AG09319 (cell line): ENCODE measurements at regions not wholly inside any gene's neighbourhood (a gene's known extent, or its start where the extent isn't known, plus 50 kb on each side); places are given as distances from the start of the nearest gene placed in this dataset.
"Not testable (repeated sequence)": the region's sequence is repeated elsewhere in the genome, so short reads cannot be mapped to it uniquely, and the experiment has no call there.

Source experiments
- DNase-seq: peaks from one replicate; pipeline ENCODE4 v3.0.0-alpha.2; 2010; ENCODE audit warnings: low read depth; ENCODE audit errors: extremely low read depth
- CTCF ChIP-seq: IDR thresholded peaks from 2 replicates; pipeline ENCODE4 v1.5.1; 2011; ENCODE audit warnings: low read depth, mild to moderate bottlenecking, inconsistent platforms, low read length, moderate library complexity

GRCh38 chrX:81392396-81392795 is 190.5 kb downstream of the SH3BGRL start:
- TF ChIP-seq CTCF = no peak
- DNase-seq = no peak

GRCh38 chrX:81405781-81406180 is 203.9 kb downstream of the SH3BGRL start:
- no peak for DNase-seq
- TF ChIP-seq CTCF = no peak

GRCh38 chrX:81411517-81411916 is 209.6 kb downstream of the SH3BGRL start:
- no peak for DNase-seq
- no peak for TF ChIP-seq CTCF

- no peak for TF ChIP-seq CTCF
- no peak for DNase-seq
These were observed 210.5 kb downstream of the SH3BGRL start for GRCh38 chrX:81412428-81412827.

- DNase-seq = not testable (repeated sequence)
These were observed 211.0 kb downstream of the SH3BGRL start for GRCh38 chrX:81412857-81413256.

GRCh38 chrX:81414630-81415029 is 212.7 kb downstream of the SH3BGRL start:
- DNase-seq = no peak
- no peak; the same call in 1 of the 2 replicates for TF ChIP-seq CTCF
